Vagina (tissue), 2 donors: ENCODE measurements at regions not wholly inside any gene's neighbourhood (a gene's known extent, or its start where the extent isn't known, plus 50 kb on each side); places are given as distances from the start of the nearest gene placed in this dataset.

Experiments used
- DNase-seq, 2 donors: peaks; one replicate each; pipeline ENCODE4 v3.0.0-alpha.2; 2017; ENCODE audit errors: extremely low spot score in 2 of 2
- H3K27ac ChIP-seq: fragments of 200-600 bp; sonication (generic); one replicate; pipeline ENCODE4 v1.5.1; 2019
- H3K27me3 ChIP-seq: fragments of 200-600 bp; sonication (generic); one replicate; pipeline ENCODE4 v1.5.1; 2019
- H3K36me3 ChIP-seq, 2 donors: fragments of 200-600 bp; sonication (generic); one replicate each; pipeline ENCODE4 v1.5.1; 2017 to 2019
- H3K4me1 ChIP-seq: fragments of 200-600 bp; sonication (generic); one replicate; pipeline ENCODE4 v1.5.1; 2019
- H3K4me3 ChIP-seq, 2 donors: fragments of 200-600 bp; sonication (generic); 1 replicate in 1 of 2; 2 replicates in 1 of 2; pipeline ENCODE4 v1.5.1; 2016 to 2019
- H3K9me3 ChIP-seq: fragments of 200-600 bp; sonication (generic); one replicate; pipeline ENCODE4 v1.5.1; 2019
- CTCF ChIP-seq, 3 experiments: fragments of 450-650 bp in 2 of 3; fragments of 200-600 bp in 1 of 3; sonication (generic) in 1 of 3; IDR thresholded peaks; one replicate each; pipeline ENCODE4 v1.5.1; 2017 to 2019; ENCODE audit warnings: antibody characterized with exemption in 3 of 3, mild to moderate bottlenecking in 2 of 3, moderate library complexity in 2 of 3
- POLR2A ChIP-seq, 2 donors: fragments of 450-650 bp; IDR thresholded peaks; one replicate each; pipeline ENCODE4 v1.6.1; 2017; ENCODE audit warnings: antibody characterized with exemption in 2 of 2, mild to moderate bottlenecking in 2 of 2, moderate library complexity in 2 of 2
- POLR2AphosphoS5 ChIP-seq, 2 donors: sonication (generic); formaldehyde crosslinking; IDR thresholded peaks; one replicate each; pipeline ENCODE4 v1.9.0; 2017; ENCODE audit warnings: antibody characterized with exemption in 2 of 2, mild to moderate bottlenecking in 2 of 2, low read depth in 1 of 2; ENCODE audit not compliant: insufficient read depth in 1 of 2
- intact Hi-C: fragments of 100-400 bp; cut with DNase I; formaldehyde crosslinking; loops from one replicate; pipeline ENCODE4 v1.15.1; 2023

- no peaks in the 10 kb centered on the region for H3K4me1 ChIP-seq
- TF ChIP-seq POLR2A (IDR thresholded peaks at IDR 0.05) (no peak), POLR2AphosphoS5 (IDR thresholded peaks at IDR 0.05; ENCODE audit: insufficient read depth in 1 of 2, low read depth in 1 of 2) (no peak), CTCF (IDR thresholded peaks at IDR 0.05) (no peak)
- H3K27ac ChIP-seq = no peak overlapping the region
- no peaks in the 10 kb centered on the region for H3K36me3 ChIP-seq
- H3K4me3 ChIP-seq = no peak overlapping the region
- H3K27me3 ChIP-seq = no peaks in the 10 kb centered on the region
- intact Hi-C loops = no loop called here
- no peak for DNase-seq
- H3K9me3 ChIP-seq = no peaks in the 10 kb centered on the region
Observed at GRCh38 chr3:180829409-180830405, 82.8 kb upstream of the FXR1 start.

DNA sequence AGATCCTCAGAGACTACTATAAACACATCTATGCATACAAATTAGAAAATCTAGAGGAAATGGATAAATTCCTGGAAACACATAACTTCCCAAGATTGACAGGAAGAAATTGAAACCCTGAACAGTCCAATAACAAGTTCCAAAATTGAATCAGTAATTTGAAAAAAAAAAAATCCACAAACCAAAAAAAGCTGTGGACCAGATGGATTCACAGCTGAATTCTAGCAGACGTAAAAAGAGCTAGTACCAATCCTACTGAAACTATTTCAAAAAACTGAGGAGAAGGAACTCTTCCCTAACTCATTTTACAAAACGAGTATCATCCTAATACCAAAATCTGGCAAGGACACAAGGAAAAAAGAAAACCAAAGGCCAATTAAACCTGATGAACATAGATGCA is 77.0 kb upstream of the FXR1 start:
- no peak for DNase-seq
- H3K9me3 ChIP-seq = no peaks in the 10 kb centered on the region
- intact Hi-C loops = no loop called here
- no peaks in the 10 kb centered on the region for H3K36me3 ChIP-seq
- TF ChIP-seq POLR2AphosphoS5 (IDR thresholded peaks at IDR 0.05; ENCODE audit: insufficient read depth in 1 of 2, low read depth in 1 of 2) (no peak), CTCF (IDR thresholded peaks at IDR 0.05) (no peak), POLR2A (IDR thresholded peaks at IDR 0.05) (no peak)
- no peak overlapping the region for H3K4me3 ChIP-seq
- H3K27ac ChIP-seq = no peak overlapping the region
- no peaks in the 10 kb centered on the region for H3K27me3 ChIP-seq
- H3K4me1 ChIP-seq = no peaks in the 10 kb centered on the region

GRCh38 chr3:180836766-180837165 is 75.7 kb upstream of the FXR1 start:
- Histone ChIP-seq H3K4me3 (no peak overlapping the region), H3K4me1 (no peaks in the 10 kb centered on the region), H3K36me3 (no peaks in the 10 kb centered on the region), H3K27ac (no peak overlapping the region), H3K9me3 (no peaks in the 10 kb centered on the region), H3K27me3 (no peaks in the 10 kb centered on the region)
- no peak for DNase-seq
- no peak for TF ChIP-seq CTCF (IDR thresholded peaks at IDR 0.05)
- TF ChIP-seq POLR2AphosphoS5 (IDR thresholded peaks at IDR 0.05; ENCODE audit: insufficient read depth in 1 of 2, low read depth in 1 of 2) = no peak
- no peak for TF ChIP-seq POLR2A (IDR thresholded peaks at IDR 0.05)
- intact Hi-C loops = no loop called here

DNA sequence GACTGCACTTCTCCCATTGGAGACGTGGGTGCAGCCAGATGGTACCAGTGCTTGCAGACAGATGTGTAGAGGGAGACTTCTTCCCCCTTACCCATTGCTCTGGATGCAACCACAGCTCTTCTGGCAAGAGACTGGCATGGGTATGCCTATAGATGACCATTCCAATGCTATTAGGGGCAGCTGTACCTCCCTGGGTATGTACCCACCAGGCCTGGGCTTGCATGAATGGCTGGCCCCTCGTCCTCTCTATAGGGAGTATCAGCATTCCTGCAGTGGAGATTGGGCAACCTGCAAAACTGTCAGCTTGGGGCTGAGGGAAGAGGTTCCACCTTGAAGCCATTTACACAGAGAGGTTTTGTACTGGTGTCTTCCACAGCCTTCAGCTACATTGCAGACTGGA is 57.6 kb upstream of the FXR1 start:
- no peaks in the 10 kb centered on the region for H3K27me3 ChIP-seq
- TF ChIP-seq CTCF (IDR thresholded peaks at IDR 0.05) = no peak
- no peak for TF ChIP-seq POLR2A (IDR thresholded peaks at IDR 0.05)
- no peak for TF ChIP-seq POLR2AphosphoS5 (IDR thresholded peaks at IDR 0.05; ENCODE audit: insufficient read depth in 1 of 2, low read depth in 1 of 2)
- no peak for DNase-seq
- no peaks in the 10 kb centered on the region for H3K4me1 ChIP-seq
- intact Hi-C loops = no loop called here
- no peak overlapping the region for H3K27ac ChIP-seq
- no peak overlapping the region for H3K4me3 ChIP-seq
- no peaks in the 10 kb centered on the region for H3K9me3 ChIP-seq
- H3K36me3 ChIP-seq = no peaks in the 10 kb centered on the region

DNA sequence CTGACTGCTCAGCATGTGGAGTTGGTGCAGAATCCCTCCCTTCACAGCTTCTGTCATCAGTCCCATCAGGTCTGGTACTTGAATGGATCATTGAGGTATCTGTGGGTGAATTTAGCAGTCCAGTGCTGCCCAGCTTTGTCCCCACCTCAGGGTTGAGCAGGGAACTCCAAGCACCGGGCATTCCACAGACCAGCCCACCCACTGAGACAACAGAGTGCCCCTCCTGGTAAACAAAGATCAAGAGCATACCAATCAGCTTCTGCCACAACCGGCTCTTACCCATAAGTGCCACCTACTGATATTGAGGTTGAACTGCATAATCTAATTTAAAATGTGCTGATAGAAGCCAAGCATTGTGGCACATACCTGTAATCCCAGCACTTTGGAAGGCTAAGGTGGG is 57.1 kb upstream of the FXR1 start:
- Histone ChIP-seq H3K27ac (no peak overlapping the region), H3K4me1 (no peaks in the 10 kb centered on the region), H3K27me3 (no peaks in the 10 kb centered on the region), H3K4me3 (no peak overlapping the region), H3K9me3 (no peaks in the 10 kb centered on the region), H3K36me3 (no peaks in the 10 kb centered on the region)
- no peak for TF ChIP-seq POLR2AphosphoS5 (IDR thresholded peaks at IDR 0.05; ENCODE audit: insufficient read depth in 1 of 2, low read depth in 1 of 2)
- TF ChIP-seq CTCF (IDR thresholded peaks at IDR 0.05) = no peak
- TF ChIP-seq POLR2A (IDR thresholded peaks at IDR 0.05) = no peak
- intact Hi-C loops = no loop called here
- DNase-seq = no peak
